Endodermal cell (in vitro differentiated cells): ENCODE measurements at regions not wholly inside any gene's neighbourhood (a gene's known extent, or its start where the extent isn't known, plus 50 kb on each side); places are given as distances from the start of the nearest gene placed in this dataset.

Experiments
- DNase-seq: peaks from one replicate; pipeline ENCODE4 v3.0.0-alpha.2; 2017
- H3K27ac ChIP-seq: 2 replicates; pipeline ENCODE4 v1.5.1; 2013; ENCODE audit warnings: mild to moderate bottlenecking, low read depth, low read length, moderate library complexity
- H3K27me3 ChIP-seq: 2 replicates; pipeline ENCODE4 v1.6.1; 2013; ENCODE audit warnings: mild to moderate bottlenecking, low read length, moderate library complexity; ENCODE audit not compliant: insufficient read depth, control insufficient read depth, poor library complexity, severe bottlenecking
- H3K36me3 ChIP-seq: 2 replicates; pipeline ENCODE4 v1.7.0; 2013; ENCODE audit warnings: mild to moderate bottlenecking, low read length, moderate library complexity; ENCODE audit not compliant: control insufficient read depth, insufficient read depth
- H3K4me1 ChIP-seq: one replicate; pipeline ENCODE4 v1.7.0; 2013; ENCODE audit warnings: low read length; ENCODE audit not compliant: control insufficient read depth, insufficient read depth
- H3K4me3 ChIP-seq: 2 replicates; pipeline ENCODE4 v1.5.1; 2013; ENCODE audit warnings: mild to moderate bottlenecking, low read length, moderate library complexity
- H3K9ac ChIP-seq: 2 replicates; pipeline ENCODE4 v1.6.1; 2013; ENCODE audit warnings: mild to moderate bottlenecking, low read length, moderate library complexity; ENCODE audit not compliant: poor library complexity, severe bottlenecking; ENCODE audit errors: extremely low read depth
- H3K9me3 ChIP-seq: 2 replicates; pipeline ENCODE4 v1.6.1; 2013; ENCODE audit warnings: mild to moderate bottlenecking, low read length, moderate library complexity; ENCODE audit not compliant: control insufficient read depth
- H3K27ac Mint-ChIP-seq: 2 replicates; pipeline ENCODE4 v1.8.0; 2020; ENCODE audit warnings: mixed read lengths
- H3K27me3 Mint-ChIP-seq: 2 replicates; pipeline ENCODE4 v1.8.0; 2021; ENCODE audit warnings: mild to moderate bottlenecking, mixed read lengths; ENCODE audit not compliant: insufficient read depth
- H3K36me3 Mint-ChIP-seq: 2 replicates; pipeline ENCODE4 v1.8.0; 2020; ENCODE audit warnings: low read depth, mixed read lengths
- H3K4me1 Mint-ChIP-seq: 2 replicates; pipeline ENCODE4 v1.8.0; 2020; ENCODE audit warnings: mixed read lengths
- H3K4me3 Mint-ChIP-seq: 2 replicates; pipeline ENCODE4 v1.8.0; 2020; ENCODE audit warnings: mild to moderate bottlenecking, moderate library complexity, mixed read lengths
- H3K9me3 Mint-ChIP-seq: 2 replicates; pipeline ENCODE4 v1.8.0; 2020; ENCODE audit warnings: mild to moderate bottlenecking, mixed read lengths
- WGBS, 2 experiments: methylation state at CpG; one replicate each; pipeline versions ENCODE4 v1.1.5 to v1.1.7; 2013; ENCODE audit warnings: missing lambda C conversion rate in 2 of 2, mixed read lengths in 1 of 2; ENCODE audit not compliant: insufficient coverage in 1 of 2, insufficient read length in 1 of 2; 5-methylcytosine and 5-hydroxymethylcytosine counted together
- TF ChIP-seq, protein P1 (sequence below): fragments of 200-600 bp; sonication (generic); conservative IDR thresholded peaks from 2 replicates; pipeline ENCODE4 v1.5.0; 2021; ENCODE audit warnings: antibody characterized with exemption, mild to moderate bottlenecking

DNA sequence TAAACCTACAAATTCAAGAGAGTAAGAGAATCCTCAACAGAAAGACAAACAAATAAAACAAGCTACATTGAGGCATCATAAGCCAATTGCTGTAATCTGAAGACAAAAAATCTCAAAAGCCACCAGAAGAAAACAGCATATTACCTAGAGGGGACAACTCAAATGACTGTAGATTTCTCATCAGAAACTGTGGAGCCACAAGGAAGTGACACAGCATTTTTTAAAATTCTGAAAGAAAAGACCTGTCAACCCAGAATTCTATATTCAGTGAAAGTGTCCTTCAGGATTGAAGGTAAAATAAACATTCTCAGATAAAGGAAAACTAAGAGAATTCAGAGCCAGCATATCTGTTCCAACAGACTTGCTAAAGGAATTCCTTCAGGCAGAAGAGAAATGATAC is 147.8 kb upstream of the DHRS4 start:
- Histone ChIP-seq H3K27ac (no peak overlapping the region), H3K9me3 (peaks cover 14% of the 10 kb centered on the region), H3K27me3 (no peaks in the 10 kb centered on the region), H3K36me3 (no peaks in the 10 kb centered on the region), H3K4me3 (no peak overlapping the region), H3K4me1 (no peaks in the 10 kb centered on the region), H3K9ac (no peak overlapping the region)
- TF ChIP-seq, protein P1, sequence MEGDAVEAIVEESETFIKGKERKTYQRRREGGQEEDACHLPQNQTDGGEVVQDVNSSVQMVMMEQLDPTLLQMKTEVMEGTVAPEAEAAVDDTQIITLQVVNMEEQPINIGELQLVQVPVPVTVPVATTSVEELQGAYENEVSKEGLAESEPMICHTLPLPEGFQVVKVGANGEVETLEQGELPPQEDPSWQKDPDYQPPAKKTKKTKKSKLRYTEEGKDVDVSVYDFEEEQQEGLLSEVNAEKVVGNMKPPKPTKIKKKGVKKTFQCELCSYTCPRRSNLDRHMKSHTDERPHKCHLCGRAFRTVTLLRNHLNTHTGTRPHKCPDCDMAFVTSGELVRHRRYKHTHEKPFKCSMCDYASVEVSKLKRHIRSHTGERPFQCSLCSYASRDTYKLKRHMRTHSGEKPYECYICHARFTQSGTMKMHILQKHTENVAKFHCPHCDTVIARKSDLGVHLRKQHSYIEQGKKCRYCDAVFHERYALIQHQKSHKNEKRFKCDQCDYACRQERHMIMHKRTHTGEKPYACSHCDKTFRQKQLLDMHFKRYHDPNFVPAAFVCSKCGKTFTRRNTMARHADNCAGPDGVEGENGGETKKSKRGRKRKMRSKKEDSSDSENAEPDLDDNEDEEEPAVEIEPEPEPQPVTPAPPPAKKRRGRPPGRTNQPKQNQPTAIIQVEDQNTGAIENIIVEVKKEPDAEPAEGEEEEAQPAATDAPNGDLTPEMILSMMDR, result no peak
- H3K4me1 Mint-ChIP-seq, result no peaks in the 10 kb centered on the region
- no peak overlapping the region for H3K27ac Mint-ChIP-seq
- no peaks in the 10 kb centered on the region for H3K36me3 Mint-ChIP-seq
- no peak overlapping the region for H3K4me3 Mint-ChIP-seq
- H3K9me3 Mint-ChIP-seq, result peaks cover 76% of the 10 kb centered on the region
- H3K27me3 Mint-ChIP-seq, result no peaks in the 10 kb centered on the region
- no peak for DNase-seq

DNA sequence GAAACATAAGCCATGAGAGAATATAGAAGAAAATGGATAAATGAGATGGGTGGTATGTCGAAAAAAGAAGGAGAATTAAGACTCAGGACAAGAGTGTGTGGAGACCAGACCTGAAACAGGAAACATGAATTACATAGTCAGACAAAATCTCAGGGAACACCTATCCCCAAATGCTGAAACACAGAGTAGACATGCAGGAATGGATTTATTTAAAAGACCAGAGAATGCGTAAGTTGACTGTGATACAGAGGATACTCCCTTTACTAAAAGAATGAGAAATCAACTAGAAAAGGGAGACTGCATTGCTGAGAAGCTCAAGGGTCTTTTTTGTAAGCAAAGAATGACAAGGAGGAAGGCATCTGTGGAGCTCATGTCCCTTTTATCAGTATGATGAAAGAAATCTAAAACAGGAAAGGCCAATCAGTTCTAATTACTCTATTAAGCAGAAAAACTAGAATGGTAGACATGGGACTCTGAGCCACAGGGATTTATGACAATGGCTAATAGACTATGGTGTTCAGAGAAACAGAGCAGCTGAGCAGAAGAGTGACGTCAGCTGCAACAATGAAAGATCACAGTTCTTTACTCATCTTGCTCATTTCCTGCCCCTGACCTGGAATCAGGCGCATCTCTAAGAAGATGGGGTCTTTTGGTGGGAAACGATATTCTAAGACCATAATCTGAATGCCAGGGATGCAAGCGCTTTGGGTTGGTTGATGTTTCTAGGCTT is 138.9 kb upstream of the DHRS4 start:
- Mint-ChIP-seq H3K27ac (no peak overlapping the region), H3K36me3 (no peaks in the 10 kb centered on the region), H3K4me1 (no peaks in the 10 kb centered on the region), H3K9me3 (peaks cover 82% of the 10 kb centered on the region), H3K27me3 (no peaks in the 10 kb centered on the region), H3K4me3 (no peak overlapping the region)
- DNase-seq, result no peak
- Histone ChIP-seq H3K27me3 (no peaks in the 10 kb centered on the region), H3K9ac (no peak overlapping the region), H3K4me1 (no peaks in the 10 kb centered on the region), H3K36me3 (no peaks in the 10 kb centered on the region), H3K27ac (no peak overlapping the region), H3K4me3 (no peak overlapping the region), H3K9me3 (peaks cover 6% of the 10 kb centered on the region)
- TF ChIP-seq, protein P1, result no peak
- 80 to 94% methylated on average over 3 to 6 of the region's 6 CpGs for WGBS, 2 experiments

DNA sequence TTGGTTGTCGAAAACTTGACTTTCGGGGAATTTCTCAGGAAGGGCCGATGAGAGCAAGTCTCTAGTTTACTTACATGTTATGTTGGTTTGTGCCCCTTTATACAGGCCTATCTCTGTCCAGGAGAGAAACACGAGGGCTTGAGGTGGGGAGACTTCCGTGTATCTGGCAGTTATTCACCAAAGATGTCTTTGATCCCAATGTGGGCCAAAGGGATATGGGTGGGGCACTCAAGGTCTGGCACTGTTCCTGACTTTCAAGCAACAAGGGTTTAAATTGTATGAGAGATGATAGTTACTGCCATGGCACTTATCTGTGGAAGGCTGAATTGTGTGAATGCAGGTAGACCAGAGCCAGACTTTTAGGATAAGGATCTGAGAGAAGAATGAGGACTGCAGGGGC is 137.2 kb upstream of the DHRS4 start:
- H3K4me1 ChIP-seq, result no peaks in the 10 kb centered on the region
- H3K9me3 ChIP-seq, result peaks cover 6% of the 10 kb centered on the region
- H3K36me3 ChIP-seq, result no peaks in the 10 kb centered on the region
- no peak for DNase-seq
- TF ChIP-seq, protein P1, result no peak
- Mint-ChIP-seq H3K4me3 (no peak overlapping the region), H3K27ac (no peak overlapping the region), H3K36me3 (no peaks in the 10 kb centered on the region), H3K4me1 (no peaks in the 10 kb centered on the region), H3K27me3 (no peaks in the 10 kb centered on the region), H3K9me3 (peaks cover 81% of the 10 kb centered on the region)
- WGBS, 2 experiments, result 85 to 100% methylated on average over 2 to 5 of the region's 5 CpGs
- H3K27me3 ChIP-seq, result no peaks in the 10 kb centered on the region
- H3K9ac ChIP-seq, result no peak overlapping the region
- no peak overlapping the region for H3K4me3 ChIP-seq
- H3K27ac ChIP-seq, result no peak overlapping the region
